Rectal smooth muscle tissue (tissue), 1 donor: ENCODE measurements at regions not wholly inside any gene's neighbourhood (a gene's known extent, or its start where the extent isn't known, plus 50 kb on each side); places are given as distances from the start of the nearest gene placed in this dataset.

Source experiments
- H3K27ac ChIP-seq: one replicate; pipeline ENCODE4 v1.7.0; 2013; ENCODE audit warnings: low read depth, low read length, inconsistent platforms
- H3K27me3 ChIP-seq: one replicate; pipeline ENCODE4 v1.7.0; 2013; ENCODE audit warnings: low read length; ENCODE audit not compliant: control insufficient read depth, insufficient read depth
- H3K36me3 ChIP-seq: one replicate; pipeline ENCODE4 v1.7.0; 2013; ENCODE audit warnings: low read length; ENCODE audit not compliant: control insufficient read depth, insufficient read depth
- H3K4me1 ChIP-seq: one replicate; pipeline ENCODE4 v1.7.0; 2013; ENCODE audit warnings: low read length; ENCODE audit not compliant: control insufficient read depth, insufficient read depth
- H3K4me3 ChIP-seq: one replicate; pipeline ENCODE4 v1.7.0; 2013; ENCODE audit warnings: low read length
- H3K9ac ChIP-seq: one replicate; pipeline ENCODE4 v1.7.0; 2013; ENCODE audit warnings: low read length

DNA sequence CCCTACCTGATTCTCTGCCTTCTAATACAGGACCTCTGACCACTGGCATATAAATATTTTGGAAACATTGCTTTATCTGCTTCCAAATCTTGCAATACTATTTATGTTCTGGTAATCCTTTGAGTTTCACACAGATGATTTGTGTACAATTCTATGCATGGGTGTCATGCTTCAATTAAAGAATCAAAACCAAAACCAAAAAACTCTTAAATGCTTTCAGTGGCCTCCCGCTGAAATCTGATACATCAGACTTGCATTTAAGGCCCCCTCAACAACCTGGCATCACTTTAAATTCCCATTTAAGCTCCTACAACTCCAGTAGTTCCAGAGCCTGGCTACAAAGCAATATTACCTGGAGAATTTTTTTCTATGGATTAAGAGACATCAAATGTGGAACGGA lies 221.7 kb upstream of the NAV3 start:
- Histone ChIP-seq H3K9ac (no peak overlapping the region), H3K4me1 (no peaks in the 10 kb centered on the region), H3K4me3 (no peak overlapping the region), H3K36me3 (no peaks in the 10 kb centered on the region), H3K27ac (no peak overlapping the region), H3K27me3 (no peaks in the 10 kb centered on the region)

DNA sequence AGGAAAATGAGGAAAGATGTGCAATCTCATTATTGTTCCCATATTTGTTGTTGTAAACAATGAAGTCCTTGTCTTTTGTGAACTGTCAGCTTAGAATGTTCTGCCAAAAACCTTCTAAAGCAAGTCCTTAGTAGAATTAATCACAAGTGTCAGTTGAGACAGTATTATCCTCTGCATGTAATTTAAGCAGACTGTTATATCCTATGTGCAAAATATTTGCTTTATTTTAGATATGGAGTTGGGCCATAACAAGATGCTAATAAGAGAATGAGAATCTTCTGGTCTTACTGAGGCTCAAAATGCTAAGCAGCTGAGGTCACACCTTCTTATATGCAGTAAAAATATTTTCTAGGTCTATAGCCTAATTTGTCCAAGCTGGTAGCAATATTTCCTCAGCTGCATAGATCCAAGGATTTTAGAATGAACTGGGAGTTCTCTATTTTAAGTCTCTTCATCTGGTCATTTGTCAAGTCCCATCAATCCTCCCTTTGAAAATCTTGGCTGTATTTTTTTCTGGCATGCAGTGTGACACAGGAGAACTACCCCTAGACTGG lies 222.3 kb upstream of the NAV3 start:
- Histone ChIP-seq H3K9ac (no peak overlapping the region), H3K36me3 (no peaks in the 10 kb centered on the region), H3K4me1 (no peaks in the 10 kb centered on the region), H3K27ac (no peak overlapping the region), H3K27me3 (no peaks in the 10 kb centered on the region), H3K4me3 (no peak overlapping the region)

DNA sequence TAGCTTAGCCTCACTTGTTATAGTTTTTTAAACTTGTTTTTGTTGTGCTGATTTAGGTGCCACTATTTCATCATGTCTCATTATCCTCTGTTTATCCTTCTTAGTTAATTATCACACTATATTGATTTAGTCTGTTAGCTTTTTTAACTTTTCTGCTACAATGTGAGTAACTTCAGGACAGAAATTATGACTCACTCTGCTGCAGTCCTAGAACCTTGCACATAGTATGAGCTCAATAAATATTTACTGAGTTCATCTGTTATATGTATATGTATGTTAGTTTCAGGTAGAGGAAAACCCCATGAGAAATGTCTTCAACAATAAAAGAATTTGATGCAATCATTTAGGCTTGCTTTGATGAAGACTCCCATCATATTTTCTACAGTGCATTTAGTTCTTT lies 224.3 kb upstream of the NAV3 start:
- Histone ChIP-seq H3K4me3 (no peak overlapping the region), H3K27me3 (no peaks in the 10 kb centered on the region), H3K36me3 (no peaks in the 10 kb centered on the region), H3K9ac (no peak overlapping the region), H3K4me1 (no peaks in the 10 kb centered on the region), H3K27ac (no peak overlapping the region)

DNA sequence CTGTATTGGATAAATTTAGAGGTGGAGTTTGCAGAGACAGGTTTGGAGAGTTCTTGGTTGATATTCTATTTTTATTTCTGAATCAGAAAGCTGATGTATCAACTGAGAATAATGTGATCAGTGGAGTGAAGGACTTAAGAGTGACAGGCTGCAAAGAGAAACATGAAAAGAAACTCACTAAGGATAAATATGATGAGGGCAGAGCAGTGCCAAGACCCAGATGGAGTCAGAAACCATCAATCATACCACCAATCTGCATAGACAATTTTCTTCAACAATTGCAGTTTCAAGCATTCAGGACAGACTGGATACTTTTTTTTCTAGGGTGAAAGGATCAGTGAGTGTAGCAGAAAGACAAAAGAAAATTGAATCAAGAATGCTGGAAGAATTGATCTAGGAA lies 226.7 kb upstream of the NAV3 start:
- H3K27ac ChIP-seq, result no peak overlapping the region
- no peaks in the 10 kb centered on the region for H3K27me3 ChIP-seq
- no peaks in the 10 kb centered on the region for H3K4me1 ChIP-seq
- no peaks in the 10 kb centered on the region for H3K36me3 ChIP-seq
- H3K4me3 ChIP-seq, result no peak overlapping the region
- H3K9ac ChIP-seq, result no peak overlapping the region

DNA sequence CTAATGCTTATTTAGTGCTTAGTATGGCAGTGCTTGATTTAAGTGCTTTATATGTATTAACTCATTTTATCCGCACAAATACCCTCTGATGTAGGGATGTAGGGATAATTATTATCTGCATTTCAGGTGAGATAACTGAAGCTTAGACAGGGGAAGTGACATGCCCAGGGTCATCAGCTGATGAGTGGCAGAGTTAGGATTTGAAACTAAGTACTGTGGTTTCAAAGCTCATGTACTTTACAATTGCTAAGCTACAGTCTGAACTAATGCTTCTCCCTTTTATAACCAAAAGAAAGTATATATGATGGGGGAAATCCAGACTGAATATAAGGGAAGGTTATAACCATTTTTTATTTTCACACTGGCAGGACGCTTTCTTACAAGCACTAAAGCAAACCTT lies 229.6 kb upstream of the NAV3 start:
- no peaks in the 10 kb centered on the region for H3K4me1 ChIP-seq
- H3K36me3 ChIP-seq, result no peaks in the 10 kb centered on the region
- H3K4me3 ChIP-seq, result no peak overlapping the region
- H3K27me3 ChIP-seq, result no peaks in the 10 kb centered on the region
- H3K27ac ChIP-seq, result no peak overlapping the region
- no peak overlapping the region for H3K9ac ChIP-seq

DNA sequence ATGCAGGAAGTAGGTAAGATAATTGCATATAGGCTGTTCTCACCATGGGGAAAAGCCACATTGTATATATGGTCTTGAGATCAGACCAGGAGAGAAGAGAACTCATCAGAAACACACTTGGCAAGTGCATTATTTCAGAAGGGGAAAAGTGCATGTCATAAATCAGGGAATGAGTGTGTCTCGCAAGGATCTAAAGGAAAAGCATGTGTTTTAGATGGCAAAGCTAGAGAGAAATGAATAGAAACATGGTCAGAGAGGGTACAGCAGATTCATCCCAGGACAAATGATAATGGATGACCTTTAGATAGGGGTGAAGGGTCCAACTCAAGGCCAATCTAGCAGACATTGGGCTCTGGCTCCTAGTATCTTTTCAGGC lies 230.2 kb upstream of the NAV3 start:
- Histone ChIP-seq H3K9ac (no peak overlapping the region), H3K4me3 (no peak overlapping the region), H3K27ac (no peak overlapping the region), H3K36me3 (no peaks in the 10 kb centered on the region), H3K27me3 (no peaks in the 10 kb centered on the region), H3K4me1 (no peaks in the 10 kb centered on the region)

DNA sequence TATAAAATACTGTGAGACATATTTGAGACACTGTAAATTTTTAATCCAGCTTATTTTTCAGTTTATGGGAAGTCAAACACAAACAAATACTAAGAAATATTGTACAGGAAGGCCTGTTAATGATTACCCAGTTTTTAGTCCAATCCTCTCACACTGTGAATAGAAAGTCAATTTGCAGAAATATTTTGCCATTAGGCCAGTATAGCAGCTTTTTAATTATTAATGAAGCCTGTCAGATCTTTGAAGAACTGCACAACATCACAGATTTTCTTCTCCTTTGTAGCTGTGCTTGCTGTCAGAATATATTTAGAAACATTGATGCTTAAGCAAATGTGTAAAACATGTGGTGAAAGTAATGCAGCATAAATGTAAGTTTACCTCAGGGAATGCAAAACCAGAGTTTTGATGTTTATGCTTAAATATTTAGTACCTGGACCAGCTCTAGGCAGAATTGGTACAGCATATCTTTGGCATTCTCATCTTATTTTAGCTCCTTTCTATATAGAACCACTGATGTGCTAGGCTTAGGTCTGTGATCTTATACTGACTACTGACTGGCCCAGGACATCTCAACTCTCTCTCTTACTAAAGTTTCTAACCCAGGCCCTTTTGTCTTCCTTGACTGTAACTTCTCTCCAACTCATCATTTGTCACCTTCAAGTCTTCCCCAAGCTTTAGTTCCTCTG lies 230.8 kb upstream of the NAV3 start:
- Histone ChIP-seq H3K27ac (no peak overlapping the region), H3K27me3 (no peaks in the 10 kb centered on the region), H3K36me3 (no peaks in the 10 kb centered on the region), H3K4me3 (no peak overlapping the region), H3K9ac (no peak overlapping the region), H3K4me1 (no peaks in the 10 kb centered on the region)

DNA sequence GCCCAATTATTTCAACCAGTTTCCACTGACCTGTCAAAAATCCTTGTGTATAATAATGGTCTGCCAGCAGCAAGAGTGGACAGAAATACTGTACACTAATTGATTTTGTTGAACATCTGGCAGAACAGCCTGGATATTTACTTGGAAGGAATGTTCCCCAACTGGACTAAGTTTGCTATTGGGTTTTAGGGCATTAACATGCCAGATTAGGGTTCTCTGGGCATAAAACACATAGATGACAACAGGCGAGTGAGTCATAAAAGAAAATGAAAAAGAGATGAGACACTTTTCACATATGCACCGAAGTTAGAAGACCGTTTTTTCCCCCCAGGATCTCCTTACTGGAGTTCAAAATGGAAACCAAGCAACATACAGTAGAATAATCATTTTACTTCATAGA lies 236.3 kb upstream of the NAV3 start:
- H3K4me3 ChIP-seq, result no peak overlapping the region
- no peaks in the 10 kb centered on the region for H3K36me3 ChIP-seq
- H3K9ac ChIP-seq, result no peak overlapping the region
- H3K27me3 ChIP-seq, result no peaks in the 10 kb centered on the region
- no peaks in the 10 kb centered on the region for H3K4me1 ChIP-seq
- H3K27ac ChIP-seq, result no peak overlapping the region

DNA sequence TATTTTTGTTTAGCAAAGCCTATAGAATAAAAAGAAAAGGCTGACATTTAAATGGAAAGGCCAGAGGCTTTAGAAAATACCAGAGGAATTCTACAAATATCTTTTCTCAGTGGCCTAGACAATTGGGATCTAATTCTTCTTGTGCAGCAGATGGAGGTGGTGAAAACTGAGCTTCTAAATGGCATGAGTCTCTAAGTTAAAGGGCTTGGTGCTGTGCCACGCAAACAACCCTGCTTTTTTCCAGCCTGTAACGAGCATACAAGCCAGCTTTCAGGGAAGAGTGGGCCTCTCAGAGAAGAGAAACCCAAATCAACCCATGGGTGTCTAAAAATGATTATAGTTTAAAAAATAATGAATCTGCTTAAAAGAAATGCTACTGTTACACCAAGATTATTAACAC lies 237.9 kb upstream of the NAV3 start:
- no peak overlapping the region for H3K9ac ChIP-seq
- no peak overlapping the region for H3K27ac ChIP-seq

DNA sequence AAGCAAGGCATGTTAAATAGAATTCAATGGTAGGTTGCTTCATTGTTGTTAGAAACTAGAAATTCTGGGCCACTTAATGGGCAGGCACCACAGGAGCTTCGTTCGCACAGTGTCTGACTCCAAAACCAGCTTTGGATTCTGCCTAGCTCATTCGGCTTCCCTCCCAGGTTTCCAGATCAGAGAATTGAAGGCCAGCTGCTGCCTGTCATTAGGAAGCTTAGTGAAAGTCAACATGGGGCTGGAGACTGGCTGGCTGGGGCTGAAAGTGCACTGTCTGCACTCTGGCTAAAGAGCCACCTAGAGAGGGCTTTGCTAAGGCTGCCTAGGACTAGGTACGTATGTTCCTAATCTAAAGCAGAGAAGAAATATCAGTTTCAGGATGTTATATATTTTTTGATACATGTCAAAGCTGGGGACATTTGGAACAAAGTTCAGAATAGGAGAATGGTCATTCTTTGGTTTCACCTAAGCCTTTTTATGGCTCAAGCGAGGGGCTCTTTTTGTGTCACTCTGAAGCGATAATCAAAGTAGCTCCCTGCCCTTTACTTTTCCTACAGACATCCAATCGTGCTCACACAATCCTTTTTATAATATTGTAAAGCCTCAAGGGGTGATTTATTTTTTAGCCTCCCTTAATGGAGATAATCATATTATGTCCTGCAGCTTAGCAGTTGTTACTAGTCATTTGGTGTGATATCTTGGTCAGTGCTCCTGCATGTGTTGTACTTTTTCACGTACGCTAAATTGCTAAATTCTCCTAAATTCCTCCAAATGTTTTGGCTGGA lies 238.5 kb upstream of the NAV3 start:
- Histone ChIP-seq H3K36me3 (no peaks in the 10 kb centered on the region), H3K9ac (no peak overlapping the region), H3K27me3 (no peaks in the 10 kb centered on the region), H3K4me3 (no peak overlapping the region), H3K4me1 (no peaks in the 10 kb centered on the region), H3K27ac (no peak overlapping the region)

More for the DNA sequence above, 237.9 kb upstream of the NAV3 start:
- H3K36me3 ChIP-seq, result no peaks in the 10 kb centered on the region
- H3K4me1 ChIP-seq, result no peaks in the 10 kb centered on the region
- no peak overlapping the region for H3K4me3 ChIP-seq
- no peaks in the 10 kb centered on the region for H3K27me3 ChIP-seq

DNA sequence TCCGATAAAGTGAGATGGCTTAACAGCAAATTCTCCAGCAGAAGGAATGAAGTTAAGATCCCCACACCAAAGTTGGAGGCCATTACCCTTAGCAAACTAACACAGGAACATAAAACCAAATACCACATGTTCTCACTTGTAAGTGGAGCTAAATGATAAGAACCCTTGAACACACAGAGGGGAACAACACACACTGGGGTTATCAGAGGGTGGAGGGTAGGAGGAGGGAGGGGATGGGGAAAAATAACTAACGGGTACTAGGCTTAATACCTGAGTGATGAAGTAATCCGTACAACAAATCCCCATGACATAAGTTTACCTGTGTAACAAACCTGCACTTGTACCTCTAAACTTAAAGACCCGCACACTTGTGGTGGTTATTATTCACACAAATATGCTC lies 240.4 kb upstream of the NAV3 start:
- no peaks in the 10 kb centered on the region for H3K36me3 ChIP-seq
- H3K4me1 ChIP-seq, result no peaks in the 10 kb centered on the region
- H3K9ac ChIP-seq, result no peak overlapping the region
- no peak overlapping the region for H3K27ac ChIP-seq
- H3K4me3 ChIP-seq, result no peak overlapping the region
- H3K27me3 ChIP-seq, result no peaks in the 10 kb centered on the region

DNA sequence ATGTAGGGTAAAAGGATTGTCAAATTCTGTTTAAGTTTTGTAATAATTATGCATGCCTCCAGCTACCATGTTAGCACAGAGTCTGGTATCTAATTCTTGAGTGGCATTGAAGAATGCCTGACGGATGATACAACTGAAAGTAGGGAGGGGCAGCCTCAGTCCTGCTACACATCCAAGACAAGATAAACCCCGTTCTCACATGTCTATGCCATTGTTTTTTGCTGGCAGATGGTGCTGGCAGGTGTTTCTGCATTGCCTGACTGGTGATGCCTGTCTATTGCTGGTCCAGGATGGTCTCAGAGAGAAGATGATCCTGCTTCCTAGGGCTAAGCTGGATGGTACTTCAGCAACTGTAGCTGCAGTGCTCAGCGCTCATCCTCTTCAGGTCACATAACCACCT lies 245.8 kb upstream of the NAV3 start:
- H3K4me1 ChIP-seq, result no peaks in the 10 kb centered on the region
- no peaks in the 10 kb centered on the region for H3K27me3 ChIP-seq
- no peaks in the 10 kb centered on the region for H3K36me3 ChIP-seq
- H3K9ac ChIP-seq, result no peak overlapping the region
- no peak overlapping the region for H3K4me3 ChIP-seq
- no peak overlapping the region for H3K27ac ChIP-seq
